MV-4-11 (cell line): ENCODE measurements at regions not wholly inside any gene's neighbourhood (a gene's known extent, or its start where the extent isn't known, plus 50 kb on each side); places are given as distances from the start of the nearest gene placed in this dataset.
"Not testable (repeated sequence)": the region's sequence is repeated elsewhere in the genome, so short reads cannot be mapped to it uniquely, and the experiment has no call there.

Experiments used
- DNase-seq: peaks from one replicate; lab custom pipeline; 2025; lab: John Stamatoyannopoulos, UW

GRCh38 chrX:9349572-9350494 lies 115.0 kb upstream of the TBL1X start:
- no peak for DNase-seq

GRCh38 chrX:9351126-9351525 lies 113.7 kb upstream of the TBL1X start:
- DNase-seq: no peak

- peak; percentile 71 for DNase-seq
These were observed 112.6 kb upstream of the TBL1X start for GRCh38 chrX:9352243-9352642.

GRCh38 chrX:9352694-9353411 lies 112.0 kb upstream of the TBL1X start:
- DNase-seq: peak; percentile 94

GRCh38 chrX:9354918-9355317 lies 109.9 kb upstream of the TBL1X start:
- peak; percentile 25 for DNase-seq

GRCh38 chrX:9355739-9356138 lies 109.1 kb upstream of the TBL1X start:
- DNase-seq: no peak

- DNase-seq: no peak
These were observed 108.0 kb upstream of the TBL1X start for GRCh38 chrX:9356846-9357245.

GRCh38 chrX:9357518-9358114 lies 107.2 kb upstream of the TBL1X start:
- no peak for DNase-seq

- no peak for DNase-seq
These were observed 102.4 kb upstream of the TBL1X start for GRCh38 chrX:9362363-9362928.

GRCh38 chrX:9367421-9367820 lies 97.4 kb upstream of the TBL1X start:
- no peak for DNase-seq

GRCh38 chrX:9368262-9368661 lies 96.6 kb upstream of the TBL1X start:
- DNase-seq: no peak

- DNase-seq: peak; percentile 86
These were observed 95.0 kb upstream of the TBL1X start for GRCh38 chrX:9369802-9370291.

GRCh38 chrX:9370893-9371292 lies 94.0 kb upstream of the TBL1X start:
- DNase-seq: peak; percentile 60

GRCh38 chrX:9372866-9373265 lies 92.0 kb upstream of the TBL1X start:
- no peak for DNase-seq

- no peak for DNase-seq
These were observed 91.1 kb upstream of the TBL1X start for GRCh38 chrX:9373789-9374188.

- no peak for DNase-seq
These were observed 90.3 kb upstream of the TBL1X start for GRCh38 chrX:9374555-9374954.

GRCh38 chrX:9376111-9376510 lies 88.7 kb upstream of the TBL1X start:
- DNase-seq: peak; percentile 36

GRCh38 chrX:9377216-9377615 lies 87.6 kb upstream of the TBL1X start:
- DNase-seq: not testable (repeated sequence)

GRCh38 chrX:9378980-9379696 lies 85.7 kb upstream of the TBL1X start:
- DNase-seq: peak; percentile 90

GRCh38 chrX:9379697-9380551 lies 84.9 kb upstream of the TBL1X start:
- DNase-seq: no peak

- DNase-seq: no peak
These were observed 81.2 kb upstream of the TBL1X start for GRCh38 chrX:9383655-9384054.
